ENCODE measurements at regions not wholly inside any gene's neighbourhood (a gene's known extent, or its start where the extent isn't known, plus 50 kb on each side); places are given as distances from the start of the nearest gene placed in this dataset.

DNA sequence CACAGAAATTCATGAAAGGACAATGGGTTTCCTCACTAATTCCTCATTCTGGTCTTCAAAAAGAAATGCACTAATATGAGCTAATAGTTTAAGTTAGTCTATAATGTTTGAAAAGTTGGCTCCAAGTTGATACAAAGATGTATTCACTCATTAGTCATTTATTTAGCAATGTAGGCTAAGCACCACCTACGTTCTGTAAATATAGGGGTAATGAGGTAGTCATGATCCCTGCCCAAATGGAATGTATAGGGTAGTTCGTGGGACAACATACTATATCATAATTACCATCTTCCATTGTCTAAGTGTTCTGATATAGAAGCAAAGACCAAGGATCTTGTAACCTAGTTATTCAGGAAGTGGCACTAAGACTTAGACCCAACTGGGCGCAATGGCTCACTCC is 86.5 kb downstream of the DIO2 start:
- no peaks in the 10 kb centered on the region for H3K79me2 ChIP-seq (ENCODE audit: insufficient read depth, low read depth, low read length)
- TF ChIP-seq CTCF (conservative IDR thresholded peaks at IDR 0.05; ENCODE audit: low read length) (no peak), EZH2phosphoT487 (IDR thresholded peaks at IDR 0.05; ENCODE audit: borderline replicate concordance, low read depth, low read length) (no peak)
- H3K9me2 ChIP-seq (ENCODE audit: insufficient read depth, low read length), result no peaks in the 10 kb centered on the region
- CTCF ChIA-PET (ENCODE audit: unreplicated experiment), result no interaction called here
- BruUV-seq (replicated peaks), result no TSS peak
- POLR2A ChIA-PET, result interaction anchor here (0.7 kb wide), 1 partner anchor 761 kb away, joined by 3 read pairs; no protein-coding TSS in a partner anchor
- H4K20me1 ChIP-seq (ENCODE audit: insufficient read depth, low read length), result no peaks in the 10 kb centered on the region
- H3K4me2 ChIP-seq (ENCODE audit: low read length), result no peak overlapping the region
- H3K9me3 ChIP-seq (ENCODE audit: low read length), result no peaks in the 10 kb centered on the region
- no peak for DNase-seq (ENCODE audit: low spot score)
- H3K4me1 ChIP-seq (ENCODE audit: insufficient read depth, low read length, poor library complexity, severe bottlenecking), result no peaks in the 10 kb centered on the region
- intact Hi-C loops (cut with micrococcal nuclease; ENCODE audit: unreplicated experiment), result no loop called here
- no peak overlapping the region for H2AFZ ChIP-seq (ENCODE audit: low read length)
- H3K36me3 ChIP-seq (ENCODE audit: insufficient read depth, low read length), result no peaks in the 10 kb centered on the region
- no peak overlapping the region for H3K27ac ChIP-seq (ENCODE audit: low read depth, low read length, poor library complexity, severe bottlenecking)
- H3K4me3 ChIP-seq (ENCODE audit: low read depth, low read length, poor library complexity, severe bottlenecking), result no peak overlapping the region

- Histone ChIP-seq H4K20me1 (ENCODE audit: insufficient read depth, low read length) (no peaks in the 10 kb centered on the region), H2AFZ (ENCODE audit: low read length) (no peak overlapping the region), H3K4me1 (ENCODE audit: insufficient read depth, low read length, poor library complexity, severe bottlenecking) (no peaks in the 10 kb centered on the region), H3K27ac (ENCODE audit: low read depth, low read length, poor library complexity, severe bottlenecking) (no peak overlapping the region), H3K9me3 (ENCODE audit: low read length) (no peaks in the 10 kb centered on the region), H3K4me3 (ENCODE audit: low read depth, low read length, poor library complexity, severe bottlenecking) (no peak overlapping the region), H3K4me2 (ENCODE audit: low read length) (no peak overlapping the region), H3K36me3 (ENCODE audit: insufficient read depth, low read length) (no peaks in the 10 kb centered on the region), H3K79me2 (ENCODE audit: insufficient read depth, low read depth, low read length) (no peaks in the 10 kb centered on the region), H3K9me2 (ENCODE audit: insufficient read depth, low read length) (no peaks in the 10 kb centered on the region)
- no peak for DNase-seq (ENCODE audit: low spot score)
- intact Hi-C loops (cut with micrococcal nuclease; ENCODE audit: unreplicated experiment), result no loop called here
- CTCF ChIA-PET (ENCODE audit: unreplicated experiment), result no interaction called here
- no TSS peak for BruUV-seq (replicated peaks)
- POLR2A ChIA-PET, result no interaction called here
- TF ChIP-seq CTCF (conservative IDR thresholded peaks at IDR 0.05; ENCODE audit: low read length) (no peak), EZH2phosphoT487 (IDR thresholded peaks at IDR 0.05; ENCODE audit: borderline replicate concordance, low read depth, low read length) (no peak)
Measured at GRCh38 chr14:80117876-80118275, 93.4 kb downstream of the DIO2 start.

DNA sequence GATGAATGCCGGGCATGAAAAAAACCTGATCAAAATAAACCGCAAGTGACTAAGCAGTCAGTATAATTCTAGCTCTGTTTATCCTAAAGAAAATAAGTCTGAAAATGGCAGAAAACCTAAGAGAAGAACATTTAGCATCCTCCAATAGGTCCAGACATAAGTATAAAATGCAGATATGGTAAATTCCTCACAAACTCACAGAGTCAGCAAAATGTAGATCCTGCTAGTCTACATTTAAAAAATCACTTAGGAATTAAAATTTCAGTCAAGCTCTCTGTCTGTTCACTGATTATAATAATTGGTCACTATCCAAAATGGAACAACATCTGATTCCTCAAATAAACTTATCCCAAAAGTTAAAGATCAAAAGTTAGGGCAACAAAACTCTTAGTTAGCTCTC is 95.1 kb downstream of the DIO2 start:
- Histone ChIP-seq H3K4me2 (ENCODE audit: low read length) (no peak overlapping the region), H4K20me1 (ENCODE audit: insufficient read depth, low read length) (no peaks in the 10 kb centered on the region)
- CTCF ChIA-PET (ENCODE audit: unreplicated experiment), result no interaction called here

More for the DNA sequence above, 95.1 kb downstream of the DIO2 start:
- H2AFZ ChIP-seq (ENCODE audit: low read length), result no peak overlapping the region
- H3K4me1 ChIP-seq (ENCODE audit: insufficient read depth, low read length, poor library complexity, severe bottlenecking), result no peaks in the 10 kb centered on the region
- intact Hi-C loops (cut with micrococcal nuclease; ENCODE audit: unreplicated experiment), result no loop called here
- no peak for TF ChIP-seq CTCF (conservative IDR thresholded peaks at IDR 0.05; ENCODE audit: low read length)
- TF ChIP-seq EZH2phosphoT487 (IDR thresholded peaks at IDR 0.05; ENCODE audit: borderline replicate concordance, low read depth, low read length), result no peak
- H3K9me2 ChIP-seq (ENCODE audit: insufficient read depth, low read length), result no peaks in the 10 kb centered on the region
- DNase-seq (ENCODE audit: low spot score), result no peak
- H3K36me3 ChIP-seq (ENCODE audit: insufficient read depth, low read length), result no peaks in the 10 kb centered on the region
- POLR2A ChIA-PET, result no interaction called here
- H3K27ac ChIP-seq (ENCODE audit: low read depth, low read length, poor library complexity, severe bottlenecking), result no peak overlapping the region
- H3K4me3 ChIP-seq (ENCODE audit: low read depth, low read length, poor library complexity, severe bottlenecking), result no peak overlapping the region
- BruUV-seq (replicated peaks), result no TSS peak
- no peaks in the 10 kb centered on the region for H3K9me3 ChIP-seq (ENCODE audit: low read length)
- no peaks in the 10 kb centered on the region for H3K79me2 ChIP-seq (ENCODE audit: insufficient read depth, low read depth, low read length)

All from OCI-LY7 (cell line).